Fibroblast of pulmonary artery (primary cell): ENCODE measurements at regions not wholly inside any gene's neighbourhood (a gene's known extent, or its start where the extent isn't known, plus 50 kb on each side); places are given as distances from the start of the nearest gene placed in this dataset.

Source experiments
- DNase-seq: peaks from one replicate; pipeline ENCODE4 v3.0.0-alpha.2; 2010; ENCODE audit warnings: low read depth
- H3K4me3 ChIP-seq: replicated peaks from 2 replicates; pipeline ENCODE4 v1.5.1; 2011; ENCODE audit warnings: low read depth, mild to moderate bottlenecking, control low read depth, low read length, moderate library complexity
- CTCF ChIP-seq: IDR thresholded peaks from 2 replicates; pipeline ENCODE4 v1.5.1; 2011; ENCODE audit warnings: mild to moderate bottlenecking, control low read depth, low read length, inconsistent platforms; ENCODE audit errors: missing control alignments

DNA sequence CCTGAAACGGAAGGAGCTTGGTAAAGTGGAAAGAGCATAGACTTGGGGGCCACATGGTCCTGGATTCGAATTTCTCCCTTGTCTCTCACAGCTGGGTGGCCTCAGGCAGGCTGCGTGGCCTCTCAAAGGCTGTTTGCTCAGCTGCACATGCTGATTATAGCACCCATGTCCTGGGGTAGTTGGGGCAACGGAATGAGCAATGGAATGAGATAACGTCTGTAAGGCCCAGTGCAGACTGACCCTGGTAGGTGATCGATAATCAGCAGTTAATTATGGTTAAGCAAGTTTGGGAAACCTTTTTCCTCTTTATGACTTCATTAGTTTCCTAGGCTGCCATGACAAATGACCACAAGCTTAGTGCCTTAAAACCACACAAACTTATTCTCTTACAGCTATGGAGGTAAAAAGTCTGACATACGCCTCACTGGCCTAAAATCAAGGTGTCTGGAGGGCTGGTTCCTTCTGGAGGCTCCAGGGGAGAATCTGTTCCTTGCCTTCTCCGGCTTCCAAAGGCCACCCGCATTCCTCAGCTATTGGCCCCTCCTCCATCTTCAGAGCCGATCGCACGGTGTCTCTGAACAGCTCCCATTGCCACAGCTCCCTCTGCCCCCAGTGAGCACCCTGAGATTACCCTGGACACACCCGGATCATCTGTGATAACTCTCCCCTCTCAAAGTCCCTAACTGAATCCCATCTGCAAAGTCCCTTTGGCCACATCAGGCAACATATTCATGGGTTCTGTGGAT is 294.9 kb upstream of the FOXF1 start:
- DNase-seq: no peak
- no peak for TF ChIP-seq CTCF
- no peak overlapping the region for H3K4me3 ChIP-seq

DNA sequence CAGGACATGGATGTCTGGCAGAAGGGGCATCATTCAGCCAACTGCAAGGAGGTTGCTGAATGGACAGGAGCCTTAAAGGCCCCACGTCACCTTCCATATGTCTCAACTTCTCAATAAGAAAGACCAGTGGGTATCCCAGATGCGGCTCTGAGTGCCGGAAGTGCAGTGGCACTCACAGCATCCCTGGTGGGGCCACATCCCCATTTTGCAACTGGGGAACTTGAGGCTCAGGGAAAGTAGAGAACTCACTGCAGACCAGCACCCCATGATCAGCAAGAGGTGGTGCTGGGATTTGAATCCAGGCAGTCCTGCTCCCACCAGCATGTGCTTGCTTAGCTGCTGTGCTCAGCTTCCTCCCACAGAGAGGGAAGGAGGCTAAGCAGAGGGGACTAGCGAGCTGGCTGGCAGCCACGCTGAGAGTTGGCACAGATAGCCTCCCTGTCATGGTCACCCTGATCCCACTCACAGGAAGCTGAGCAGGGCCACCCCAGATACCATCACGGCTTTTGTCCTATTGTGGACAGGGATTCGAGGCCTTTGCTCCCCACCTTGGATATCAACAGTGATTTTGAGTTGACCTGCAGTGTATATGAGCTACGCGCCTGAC is 294.2 kb upstream of the FOXF1 start:
- no peak for DNase-seq
- no peak for TF ChIP-seq CTCF
- H3K4me3 ChIP-seq: no peak overlapping the region

DNA sequence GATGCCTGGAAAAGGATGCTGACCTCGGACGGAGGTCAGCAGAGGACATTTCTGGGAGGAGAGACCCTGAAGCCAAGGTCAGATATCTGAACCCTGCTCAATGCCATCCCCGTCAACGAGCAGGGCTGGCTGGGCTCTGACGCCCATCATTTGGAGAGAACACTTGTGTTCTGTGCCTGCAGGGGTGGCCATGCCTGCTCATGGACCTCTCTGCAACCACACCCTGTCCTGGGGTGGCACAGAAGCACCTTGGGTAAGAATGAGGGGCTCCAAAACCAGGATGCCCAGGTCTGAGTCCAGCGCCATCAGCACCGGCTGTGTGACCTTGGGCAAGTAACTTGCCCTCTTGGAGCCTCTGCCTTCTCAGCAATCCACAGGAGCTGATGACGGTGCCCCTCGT is 293.7 kb upstream of the FOXF1 start:
- no peak overlapping the region for H3K4me3 ChIP-seq
- no peak for TF ChIP-seq CTCF
- DNase-seq: no peak

DNA sequence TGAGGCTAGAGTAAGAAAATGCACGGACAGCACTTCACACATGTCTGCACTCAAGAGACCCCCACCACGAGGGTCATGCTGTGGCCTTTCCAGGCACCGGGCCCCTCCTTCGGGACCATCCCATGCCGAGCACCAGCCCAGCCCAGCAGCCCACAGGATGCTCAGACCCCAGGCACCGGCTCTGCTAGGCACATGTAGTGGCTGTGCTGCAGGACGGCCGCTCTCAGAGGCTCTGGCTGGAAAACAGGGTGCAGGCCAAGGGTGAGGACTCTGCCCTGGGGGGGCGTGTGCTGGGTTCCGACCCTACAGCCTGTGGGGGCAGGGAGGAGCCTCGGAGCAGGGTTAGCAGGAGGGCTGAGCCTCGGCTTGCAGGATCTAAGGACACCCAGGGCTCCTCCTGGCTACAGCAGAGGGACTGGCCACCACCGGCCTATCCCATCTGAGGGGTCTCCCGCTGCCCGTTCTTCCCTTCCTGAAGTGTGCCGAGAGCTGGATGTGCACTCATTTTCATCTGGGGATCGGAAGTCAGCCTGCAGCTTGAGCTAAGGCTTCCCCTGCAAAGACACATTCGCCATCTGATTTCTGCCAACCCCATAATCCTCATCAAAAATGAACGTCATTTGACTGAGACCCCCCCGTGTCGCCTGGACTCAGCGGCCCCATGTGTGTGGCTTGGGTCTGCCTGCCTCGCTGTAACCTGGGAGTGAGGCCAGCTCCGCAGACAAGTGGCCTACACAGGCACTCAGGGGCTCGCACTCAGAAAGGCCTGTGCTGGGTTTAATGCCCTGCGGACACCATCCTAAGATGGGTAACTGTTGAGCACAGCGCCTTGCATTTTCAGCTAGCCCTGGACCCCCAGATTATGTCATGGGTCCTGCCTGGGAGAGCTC is 293.1 kb upstream of the FOXF1 start:
- TF ChIP-seq CTCF: no peak
- no peak for DNase-seq
- H3K4me3 ChIP-seq: no peak overlapping the region

GRCh38 chr16:86217891-86218270 is 292.4 kb upstream of the FOXF1 start:
- no peak for TF ChIP-seq CTCF
- DNase-seq: no peak
- H3K4me3 ChIP-seq: no peak overlapping the region

GRCh38 chr16:86218479-86219170 is 291.7 kb upstream of the FOXF1 start:
- no peak for DNase-seq
- H3K4me3 ChIP-seq: no peak overlapping the region
- no peak for TF ChIP-seq CTCF
